EL (cell line): ENCODE measurements at regions not wholly inside any gene's neighbourhood (a gene's known extent, or its start where the extent isn't known, plus 50 kb on each side); places are given as distances from the start of the nearest gene placed in this dataset.
A peak's percentile ranks its signal among the peaks of the same experiment; 100 is the strongest.

Experiments
- DNase-seq: peaks from one replicate; pipeline ENCODE4 v3.0.0-alpha.2; 2016

DNA sequence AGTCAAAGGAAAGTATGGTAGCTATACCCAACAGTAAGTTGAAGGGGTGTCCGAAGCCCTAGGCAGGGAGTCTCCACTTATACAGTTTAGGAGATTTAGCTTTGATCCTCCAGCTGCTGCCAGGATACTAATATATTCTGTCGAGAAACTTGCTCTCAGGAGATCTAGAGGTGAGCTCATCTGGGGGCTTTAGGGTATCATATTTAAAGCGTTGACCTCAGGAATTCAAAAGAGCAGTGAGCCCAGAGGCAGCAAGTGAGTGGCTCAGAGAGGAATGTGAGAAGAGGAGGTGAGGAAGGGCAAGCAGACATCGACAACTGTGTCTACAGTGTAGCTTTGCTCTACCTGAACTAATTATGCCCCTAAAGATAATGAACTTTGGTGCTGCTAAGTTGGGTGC, 245.1 kb upstream of the LRTM1 start:
- no peak for DNase-seq

- no peak for DNase-seq
Observed at GRCh38 chr3:55170444-55170843, 242.6 kb upstream of the LRTM1 start.

GRCh38 chr3:55169608-55170072, 241.8 kb upstream of the LRTM1 start:
- DNase-seq = peak; percentile 100

GRCh38 chr3:55169161-55169560, 241.3 kb upstream of the LRTM1 start:
- DNase-seq = no peak

DNA sequence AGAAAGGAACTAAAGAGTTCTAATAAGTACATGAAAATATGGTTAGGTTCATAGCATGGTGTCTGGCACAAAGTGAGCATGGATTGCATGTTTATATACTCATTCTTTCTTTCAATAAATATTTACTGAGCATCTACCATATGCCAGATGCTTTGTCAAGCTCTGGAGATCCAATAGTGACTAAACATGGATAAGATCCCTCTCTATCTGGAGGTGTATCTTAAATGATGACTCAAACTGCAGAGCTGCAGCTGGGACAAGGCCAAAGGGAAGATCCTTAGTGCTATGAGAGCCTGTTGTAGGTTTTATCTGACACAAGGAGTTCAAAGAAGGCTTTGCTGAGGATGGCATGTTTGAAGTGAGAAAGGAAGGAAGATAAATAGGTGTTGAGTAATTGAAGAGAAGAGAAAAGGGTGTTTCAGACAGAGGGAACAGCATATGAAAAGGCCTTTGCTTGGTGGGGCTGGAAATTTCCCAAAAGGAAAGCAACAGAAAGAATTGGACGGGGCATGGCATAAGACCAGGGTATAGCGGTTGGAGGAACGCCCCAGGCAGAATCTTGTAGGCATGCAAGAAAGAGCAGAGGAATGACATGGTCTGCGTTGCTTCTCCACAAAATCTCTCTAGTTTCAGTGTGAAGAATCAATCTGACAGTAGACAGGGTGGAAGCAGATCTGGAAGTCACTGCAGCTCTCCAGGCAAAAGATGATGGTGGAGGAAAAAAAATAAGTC, 239.9 kb upstream of the LRTM1 start:
- peak; percentile 94 for DNase-seq

- peak; percentile 49 for DNase-seq
Observed at GRCh38 chr3:55166576-55167555, 239.0 kb upstream of the LRTM1 start.

- DNase-seq = no peak
Observed at GRCh38 chr3:55165704-55166405, 238.0 kb upstream of the LRTM1 start.

DNA sequence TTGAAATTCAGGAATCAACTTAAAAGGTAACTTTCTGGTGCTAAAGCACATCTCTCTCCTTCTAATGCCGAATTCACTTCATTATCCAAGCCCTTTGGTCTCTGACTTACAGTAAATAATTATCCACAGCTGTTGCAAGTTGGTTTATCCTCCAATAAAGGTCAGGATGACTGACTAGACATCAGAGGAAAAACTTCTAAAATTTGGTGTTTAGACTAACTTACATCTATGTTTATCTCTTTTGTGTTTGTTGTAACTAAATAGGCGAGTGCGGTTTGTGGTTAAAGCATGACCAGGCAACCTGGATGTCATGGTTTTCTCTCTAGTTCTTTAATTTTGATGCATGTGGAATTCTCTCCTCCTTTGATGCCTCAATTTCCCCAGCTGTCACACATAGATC, 237.4 kb upstream of the LRTM1 start:
- DNase-seq = no peak

DNA sequence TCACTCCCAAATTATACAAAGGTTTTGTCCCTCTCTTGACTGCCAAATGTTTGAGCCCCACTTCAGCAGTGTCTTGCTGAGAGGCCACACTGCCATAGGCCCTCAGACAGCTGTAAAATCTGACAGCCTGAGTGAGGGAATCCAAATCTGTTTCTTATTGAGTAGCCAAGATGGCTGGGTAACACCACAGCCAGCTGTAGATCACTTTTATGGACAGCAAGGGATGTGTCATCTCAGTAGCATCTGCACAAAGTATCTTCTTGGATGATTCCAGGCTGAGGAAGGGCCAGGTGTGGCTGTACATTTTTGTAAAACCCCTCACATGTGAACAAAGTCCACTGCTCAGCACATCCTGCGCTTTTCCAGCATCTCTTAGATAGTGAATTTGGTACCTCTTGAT, 237.0 kb upstream of the LRTM1 start:
- DNase-seq = peak; percentile 31

- DNase-seq = no peak
Observed at GRCh38 chr3:55164191-55164590, 236.3 kb upstream of the LRTM1 start.

GRCh38 chr3:55163421-55163820, 235.6 kb upstream of the LRTM1 start:
- no peak for DNase-seq

DNA sequence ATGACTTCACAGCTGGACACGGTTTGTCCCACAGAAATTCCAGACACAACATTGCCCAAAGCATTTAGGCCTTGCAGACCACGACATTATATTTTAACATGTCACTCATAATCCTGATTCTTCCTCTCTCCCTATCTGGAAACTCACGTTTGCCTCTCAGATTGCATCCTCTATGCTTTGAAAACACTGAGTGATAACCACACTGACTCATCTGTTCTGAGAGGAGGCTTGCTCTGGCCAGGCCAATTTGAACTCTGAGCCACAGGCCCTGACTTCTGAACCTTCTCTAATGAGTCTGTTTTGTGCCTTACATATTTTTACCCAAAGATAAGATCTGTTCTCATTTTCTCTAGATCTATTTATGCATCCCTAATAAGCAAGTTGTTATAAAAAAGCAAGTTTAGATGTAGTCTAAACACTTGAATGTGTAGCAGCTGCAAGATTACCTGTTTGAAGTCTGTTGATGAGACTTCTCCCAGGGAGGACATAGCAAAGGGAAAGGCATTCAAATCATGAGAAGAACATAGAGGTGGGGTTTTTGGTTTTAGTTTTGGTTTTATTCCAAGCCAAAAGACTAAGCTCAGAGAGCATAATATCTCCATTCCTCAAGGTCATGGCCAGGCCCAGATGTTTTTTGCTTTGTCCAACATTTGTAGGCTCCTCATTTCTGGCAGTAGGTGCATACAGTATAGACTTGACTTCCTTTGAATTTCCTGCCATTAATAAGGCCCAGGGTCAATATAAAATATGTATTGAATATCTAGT, 234.4 kb upstream of the LRTM1 start:
- DNase-seq = peak; percentile 88

- peak; percentile 17 for DNase-seq
Observed at GRCh38 chr3:55161231-55161630, 233.4 kb upstream of the LRTM1 start.

DNA sequence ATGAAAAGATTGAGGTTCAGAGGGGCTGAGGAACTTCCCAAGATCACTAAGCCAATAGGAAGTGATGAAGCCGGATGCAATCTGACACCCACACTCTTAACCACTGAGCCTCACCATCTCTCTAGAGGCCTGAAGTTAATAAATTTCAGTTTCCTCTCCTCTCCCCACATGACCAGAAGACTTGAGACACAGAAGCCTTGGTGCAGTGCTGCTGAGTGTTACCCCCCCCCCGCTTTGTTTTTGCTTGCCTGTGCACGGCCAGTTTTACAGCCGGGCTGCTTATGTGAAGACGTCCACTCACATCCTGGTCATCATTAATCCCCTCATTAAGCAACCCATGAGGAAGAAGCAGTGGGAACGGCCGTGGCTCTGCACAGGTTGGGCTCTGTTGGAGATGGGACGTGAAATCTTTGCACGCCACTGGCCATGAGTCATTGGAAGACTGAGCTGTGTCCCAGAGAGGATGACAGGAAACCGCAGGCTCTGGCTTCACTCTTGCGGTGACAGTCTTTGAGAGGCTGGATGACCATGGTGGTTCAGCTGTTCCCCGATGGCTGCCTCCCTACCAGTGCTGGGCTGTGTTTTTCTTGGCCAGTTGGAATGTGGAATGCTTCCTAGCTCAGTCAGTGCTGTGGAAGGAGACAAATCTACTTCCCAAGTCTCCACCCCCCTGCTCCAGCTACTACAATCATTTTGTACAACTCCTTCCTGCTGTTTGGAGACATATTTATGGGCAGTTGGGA, 232.6 kb upstream of the LRTM1 start:
- peak; percentile 100 for DNase-seq

- DNase-seq = no peak
Observed at GRCh38 chr3:55159711-55160110, 231.9 kb upstream of the LRTM1 start.

DNA sequence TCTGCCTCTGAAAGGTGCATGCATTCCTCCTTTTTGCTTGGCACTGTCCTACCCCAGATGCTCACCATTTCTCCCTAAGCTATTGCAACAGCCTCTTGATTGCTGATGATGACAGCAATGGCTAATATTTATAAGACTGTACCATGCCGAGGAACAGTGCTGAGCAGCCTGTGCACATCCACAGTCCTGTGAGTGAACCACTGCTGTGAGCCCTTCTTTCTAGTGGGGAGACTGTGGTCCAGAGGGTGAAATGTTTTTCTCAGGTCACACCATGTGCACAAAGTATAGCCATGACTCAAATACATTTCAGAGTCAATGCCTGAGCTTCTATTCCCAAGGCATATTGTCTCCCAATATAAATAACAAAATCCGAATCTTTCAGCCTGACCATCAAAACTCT, 231.2 kb upstream of the LRTM1 start:
- no peak for DNase-seq

DNA sequence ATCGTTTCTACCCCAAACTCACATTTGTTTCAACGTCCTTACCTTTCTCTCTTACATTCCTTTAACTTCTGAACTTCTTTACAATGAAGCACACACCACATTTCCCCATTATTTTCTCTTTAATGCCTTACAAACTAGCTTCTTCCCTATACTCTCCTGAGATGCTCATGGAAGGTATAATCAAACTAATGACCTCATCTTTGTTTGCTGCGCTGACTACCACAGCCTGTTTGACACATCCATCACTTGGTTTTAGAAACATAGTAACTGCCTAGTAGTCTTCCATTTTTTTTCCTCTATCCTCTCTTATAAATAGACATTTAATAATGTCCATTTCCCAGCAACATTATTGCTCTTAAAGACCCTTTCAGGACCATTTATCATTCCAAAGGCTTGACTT, 230.5 kb upstream of the LRTM1 start:
- no peak for DNase-seq

DNA sequence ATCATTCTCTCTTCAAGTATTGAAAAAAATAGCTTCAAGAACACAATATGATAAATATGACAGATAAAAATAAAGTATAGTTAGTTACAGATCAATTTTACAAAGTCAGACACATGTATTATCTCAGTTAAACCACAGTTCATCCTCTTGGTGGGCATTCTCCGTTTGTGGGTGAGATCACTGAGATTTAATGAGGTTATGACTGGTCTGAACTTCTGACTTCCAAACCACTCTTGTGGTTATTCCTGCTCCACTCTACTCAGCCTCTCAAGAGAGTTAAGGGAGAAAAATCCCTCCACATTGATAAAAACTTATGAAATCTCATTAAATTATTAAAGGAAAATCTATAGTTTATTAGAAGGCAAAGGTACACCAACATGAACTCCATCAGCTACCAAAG, 229.9 kb upstream of the LRTM1 start:
- peak; percentile 80 for DNase-seq

- DNase-seq = peak; percentile 68
Observed at GRCh38 chr3:55156851-55157650, 229.2 kb upstream of the LRTM1 start.

DNA sequence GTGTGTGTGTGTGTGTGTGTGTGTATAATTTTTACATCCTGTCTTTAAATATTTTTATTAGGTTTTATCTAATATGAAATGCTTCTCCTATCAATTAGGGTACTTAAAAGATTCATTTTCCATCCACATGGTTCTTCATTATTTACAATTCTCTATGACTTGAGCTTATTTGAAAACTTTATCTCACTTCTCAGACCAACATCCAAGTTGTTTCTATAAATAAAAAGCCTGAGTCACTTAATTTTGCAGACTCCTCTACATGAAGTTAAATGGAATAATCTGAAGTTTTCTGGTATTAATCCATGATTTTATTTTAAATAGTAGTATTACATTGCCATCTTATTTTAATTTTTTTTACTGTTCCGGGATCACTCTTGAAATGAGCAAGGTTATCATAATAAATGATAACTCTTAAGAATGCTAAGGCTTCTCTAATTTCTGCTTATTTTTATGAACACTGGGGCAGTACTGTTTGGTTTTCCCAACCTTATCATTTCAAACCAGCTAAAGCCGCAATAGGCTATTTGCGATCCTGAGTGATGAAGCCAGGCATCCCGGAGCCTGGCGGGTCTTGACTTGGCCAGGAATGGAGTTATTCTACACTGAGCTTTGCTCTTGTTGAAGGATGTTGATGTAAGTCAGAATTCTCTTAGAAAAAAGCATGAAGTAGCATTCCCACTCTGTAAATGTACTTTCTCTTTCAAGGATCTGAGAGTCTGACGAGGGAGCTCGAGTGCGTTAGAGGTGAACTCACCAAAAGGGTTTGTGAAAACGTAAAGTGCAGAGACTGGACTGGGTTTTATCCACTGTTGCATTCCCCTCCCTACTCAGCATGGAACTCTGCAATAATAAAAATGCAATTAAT, 220.2 kb upstream of the LRTM1 start:
- DNase-seq = no peak
